ENCODE measurements at regions not wholly inside any gene's neighbourhood (a gene's known extent, or its start where the extent isn't known, plus 50 kb on each side); places are given as distances from the start of the nearest gene placed in this dataset.

DNA sequence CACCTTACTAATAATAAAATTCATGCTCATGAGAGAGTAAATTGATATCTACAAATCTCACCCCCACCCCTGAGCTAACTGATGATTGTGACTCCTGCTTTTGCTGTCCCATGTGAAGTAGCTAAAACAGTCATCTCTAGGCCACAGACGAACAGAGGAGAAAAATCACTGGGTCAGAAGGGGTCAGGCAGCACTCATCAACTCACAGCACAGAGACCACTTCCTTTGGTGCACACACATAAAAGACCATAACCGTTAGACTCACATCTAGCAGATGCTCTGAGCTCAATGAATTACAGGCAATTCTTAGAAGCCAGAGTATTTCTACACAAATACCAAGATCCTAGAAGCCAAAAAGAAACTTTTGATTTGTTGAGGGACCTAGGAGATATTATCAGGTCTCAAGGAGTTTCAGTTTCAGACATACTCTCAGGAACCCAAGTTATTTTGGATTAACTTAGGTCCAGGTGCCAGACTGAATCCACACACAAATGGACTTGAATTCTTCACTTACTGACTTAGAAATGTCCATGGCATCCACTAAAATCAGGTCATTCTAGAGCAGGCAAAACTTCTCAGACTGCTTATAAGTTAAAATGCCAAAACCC lies 65.0 kb upstream of the TES start:
- intact Hi-C loops (cut with micrococcal nuclease) = loop anchor here (1.0 kb wide), 1 partner anchor 66 kb away; no protein-coding TSS in a partner anchor

DNA sequence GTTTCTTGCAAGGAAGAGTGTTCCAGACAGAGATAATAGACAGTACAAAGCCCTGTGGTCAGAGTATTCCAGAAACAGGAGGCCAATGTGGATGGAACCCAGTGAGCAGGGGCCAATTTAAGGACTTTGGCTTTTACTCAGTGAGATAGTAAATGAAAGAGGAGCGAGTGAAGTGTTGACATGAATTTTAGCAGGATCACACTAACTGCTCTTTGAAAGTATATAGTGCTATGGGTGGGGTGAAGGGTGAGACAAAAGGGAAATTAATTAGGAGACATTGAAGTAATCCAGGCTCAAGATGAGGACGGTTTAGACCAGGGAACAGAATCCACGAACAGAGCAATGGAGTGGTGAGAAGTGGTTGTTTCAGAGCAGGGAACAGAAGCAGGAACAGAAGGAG lies 62.2 kb upstream of the TES start:
- intact Hi-C loops (cut with micrococcal nuclease) = no loop called here

DNA sequence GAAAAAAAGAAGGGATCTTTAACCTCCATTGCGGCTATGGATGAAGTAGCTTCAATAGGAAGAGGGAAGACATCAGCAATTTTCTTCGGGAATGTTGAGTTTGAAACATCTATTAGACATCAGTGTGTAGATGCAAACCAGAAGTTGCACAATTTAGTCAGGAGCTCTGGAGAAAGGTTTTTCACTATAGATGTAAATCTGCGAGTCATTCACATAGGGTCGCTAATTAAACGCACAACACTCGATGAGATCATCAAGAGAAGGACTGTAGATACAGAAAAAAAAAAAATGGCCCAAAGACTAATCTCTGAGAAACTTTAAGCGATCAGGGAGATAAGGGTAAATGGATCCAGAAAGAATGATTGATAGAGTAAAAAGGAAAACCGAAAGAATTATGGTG lies 61.7 kb upstream of the TES start:
- intact Hi-C loops (cut with micrococcal nuclease) = no loop called here

DNA sequence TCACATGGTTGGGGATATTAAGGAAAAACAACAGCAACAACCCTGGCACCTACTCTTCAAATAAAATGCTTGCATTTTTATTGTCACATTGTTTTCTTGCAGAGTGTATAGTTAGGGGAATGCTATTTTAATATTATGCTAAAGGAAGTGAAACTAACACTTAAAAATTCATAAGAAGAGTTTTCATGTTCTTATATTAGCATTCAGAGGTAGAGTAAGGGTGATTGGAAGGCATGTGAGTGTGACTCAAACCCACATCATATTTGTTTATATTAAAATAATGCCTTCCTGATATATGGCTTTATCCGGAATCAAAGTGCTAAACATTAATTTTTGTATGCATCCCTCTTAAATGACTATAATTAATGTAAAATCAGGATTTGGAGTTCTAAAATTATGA lies 59.8 kb upstream of the TES start:
- intact Hi-C loops (cut with micrococcal nuclease) = no loop called here

DNA sequence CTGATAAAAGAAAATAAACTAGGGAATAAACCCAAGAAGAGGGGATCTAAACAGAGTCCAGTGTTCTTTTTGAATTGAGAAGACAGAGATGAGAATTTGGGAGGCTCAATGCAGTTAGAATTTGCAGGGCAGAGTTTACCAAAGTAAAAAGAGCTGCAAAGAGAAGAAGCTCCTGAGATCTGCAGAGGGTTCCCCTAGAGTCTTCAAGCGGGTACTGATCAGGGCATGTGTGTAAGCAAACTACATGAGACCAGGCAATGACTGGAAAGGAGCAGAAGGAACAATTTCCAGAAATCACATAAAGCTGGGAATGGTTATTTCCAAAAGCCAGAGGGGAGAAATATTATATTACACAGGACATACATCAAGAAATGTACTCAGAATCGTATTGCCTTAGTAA lies 58.1 kb upstream of the TES start:
- intact Hi-C loops (cut with micrococcal nuclease) = no loop called here

DNA sequence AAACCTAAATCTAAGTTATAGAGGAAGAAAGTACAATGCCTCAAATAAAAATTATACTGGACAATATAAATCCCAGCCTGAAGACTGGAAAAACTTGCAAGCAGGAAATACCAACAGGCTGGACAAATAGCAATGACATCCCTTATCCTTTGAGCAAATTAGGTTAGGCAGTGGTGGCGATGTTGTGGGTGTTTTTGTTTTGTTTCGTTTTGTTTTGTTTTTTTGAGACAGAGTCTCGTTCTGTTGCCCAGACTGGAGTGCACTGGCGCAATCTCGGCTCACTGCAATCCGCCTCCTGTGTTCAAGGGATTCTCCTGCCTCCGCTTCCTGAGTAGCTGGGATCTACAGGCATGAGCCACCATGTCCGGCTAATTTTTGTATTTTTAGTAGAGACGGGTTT lies 57.3 kb upstream of the TES start:
- intact Hi-C loops (cut with micrococcal nuclease) = no loop called here

DNA sequence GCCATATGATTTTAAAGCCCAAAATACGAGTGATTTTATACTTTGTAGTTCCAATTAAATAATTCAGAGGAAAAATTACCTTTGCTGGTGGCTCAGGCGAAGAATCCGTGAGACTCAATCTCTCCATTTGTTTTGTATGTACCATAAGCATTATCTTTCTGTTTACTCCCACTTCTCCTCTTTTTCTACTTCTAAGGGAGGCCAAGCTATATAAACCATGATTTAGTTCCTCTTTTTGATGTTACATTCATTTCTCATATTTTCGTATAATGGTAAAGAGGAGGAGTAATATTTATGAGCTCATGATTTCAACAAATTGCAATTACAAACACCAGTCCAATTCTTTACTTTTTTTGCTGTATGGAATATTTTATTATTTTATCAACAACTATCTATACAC lies 50.6 kb upstream of the TES start:
- intact Hi-C loops (cut with micrococcal nuclease) = no loop called here
